ENCODE measurements at regions not wholly inside any gene's neighbourhood (a gene's known extent, or its start where the extent isn't known, plus 50 kb on each side); places are given as distances from the start of the nearest gene placed in this dataset.
"Not testable (repeated sequence)": the region's sequence is repeated elsewhere in the genome, so short reads cannot be mapped to it uniquely, and the experiment has no call there.

- Mint-ChIP-seq H3K36me3 (no peaks in the 10 kb centered on the region), H3K9me3 (no peaks in the 10 kb centered on the region), H3K27me3 (no peaks in the 10 kb centered on the region), H3K4me1 (no peaks in the 10 kb centered on the region), H3K4me3 (no peak overlapping the region), H3K27ac (no peak overlapping the region)
- DNase-seq: no peak
- CTCF ChIA-PET: no interaction called here
Observed at GRCh38 chr3:137820366-137820765, 56.3 kb downstream of the SOX14 start.

- no peak overlapping the region for H3K4me3 Mint-ChIP-seq
- H3K9me3 Mint-ChIP-seq: peaks cover 3% of the 10 kb centered on the region
- no peak overlapping the region for H3K27ac Mint-ChIP-seq
- H3K36me3 Mint-ChIP-seq: no peaks in the 10 kb centered on the region
- H3K27me3 Mint-ChIP-seq: peaks cover 5% of the 10 kb centered on the region
- no peak for DNase-seq
- no peaks in the 10 kb centered on the region for H3K4me1 Mint-ChIP-seq
- CTCF ChIA-PET: no interaction called here
Observed at GRCh38 chr3:137835096-137835495, 71.0 kb downstream of the SOX14 start.

GRCh38 chr3:137845194-137845593, 81.1 kb downstream of the SOX14 start:
- Mint-ChIP-seq H3K27ac (no peak overlapping the region), H3K4me1 (no peaks in the 10 kb centered on the region), H3K9me3 (no peaks in the 10 kb centered on the region), H3K4me3 (no peak overlapping the region), H3K36me3 (no peaks in the 10 kb centered on the region), H3K27me3 (peaks cover 7% of the 10 kb centered on the region)
- DNase-seq: no peak
- CTCF ChIA-PET: no interaction called here

GRCh38 chr3:137845666-137846065, 81.6 kb downstream of the SOX14 start:
- H3K36me3 Mint-ChIP-seq: no peaks in the 10 kb centered on the region
- H3K27ac Mint-ChIP-seq: no peak overlapping the region
- no peak for DNase-seq
- H3K4me1 Mint-ChIP-seq: no peaks in the 10 kb centered on the region
- CTCF ChIA-PET: no interaction called here
- peaks cover 7% of the 10 kb centered on the region for H3K27me3 Mint-ChIP-seq
- H3K4me3 Mint-ChIP-seq: no peak overlapping the region
- H3K9me3 Mint-ChIP-seq: no peaks in the 10 kb centered on the region

GRCh38 chr3:137852391-137852830, 88.3 kb downstream of the SOX14 start:
- Mint-ChIP-seq H3K27me3 (no peaks in the 10 kb centered on the region), H3K27ac (no peak overlapping the region), H3K4me1 (no peaks in the 10 kb centered on the region), H3K36me3 (no peaks in the 10 kb centered on the region), H3K9me3 (peaks cover 3% of the 10 kb centered on the region), H3K4me3 (no peak overlapping the region)
- no peak for DNase-seq
- CTCF ChIA-PET: no interaction called here

GRCh38 chr3:137854533-137855261, 90.6 kb downstream of the SOX14 start:
- H3K36me3 Mint-ChIP-seq: no peaks in the 10 kb centered on the region
- CTCF ChIA-PET: no interaction called here
- no peaks in the 10 kb centered on the region for H3K4me1 Mint-ChIP-seq

GRCh38 chr3:137866001-137866400, 101.9 kb downstream of the SOX14 start:
- H3K9me3 Mint-ChIP-seq: peaks cover 5% of the 10 kb centered on the region
- no peak for DNase-seq
- no peak overlapping the region for H3K27ac Mint-ChIP-seq
- no peaks in the 10 kb centered on the region for H3K36me3 Mint-ChIP-seq
- no peak overlapping the region for H3K4me3 Mint-ChIP-seq
- no peaks in the 10 kb centered on the region for H3K4me1 Mint-ChIP-seq
- CTCF ChIA-PET: no interaction called here
- H3K27me3 Mint-ChIP-seq: no peaks in the 10 kb centered on the region

More at GRCh38 chr3:137854533-137855261, 90.6 kb downstream of the SOX14 start:
- H3K27ac Mint-ChIP-seq: no peak overlapping the region
- no peak for DNase-seq
- H3K27me3 Mint-ChIP-seq: no peaks in the 10 kb centered on the region
- H3K4me3 Mint-ChIP-seq: no peak overlapping the region
- H3K9me3 Mint-ChIP-seq: peaks cover 3% of the 10 kb centered on the region

GRCh38 chr3:137866933-137867332, 102.8 kb downstream of the SOX14 start:
- H3K27ac Mint-ChIP-seq: no peak overlapping the region
- CTCF ChIA-PET: no interaction called here
- peaks cover 9% of the 10 kb centered on the region for H3K9me3 Mint-ChIP-seq
- H3K36me3 Mint-ChIP-seq: no peaks in the 10 kb centered on the region
- no peaks in the 10 kb centered on the region for H3K4me1 Mint-ChIP-seq
- H3K27me3 Mint-ChIP-seq: no peaks in the 10 kb centered on the region
- H3K4me3 Mint-ChIP-seq: no peak overlapping the region
- no peak for DNase-seq

GRCh38 chr3:137867611-137868010, 103.5 kb downstream of the SOX14 start:
- Mint-ChIP-seq H3K9me3 (peaks cover 9% of the 10 kb centered on the region), H3K27me3 (no peaks in the 10 kb centered on the region), H3K4me3 (no peak overlapping the region), H3K27ac (no peak overlapping the region), H3K4me1 (no peaks in the 10 kb centered on the region), H3K36me3 (no peaks in the 10 kb centered on the region)
- no peak for DNase-seq
- CTCF ChIA-PET: no interaction called here

GRCh38 chr3:137869022-137869421, 104.9 kb downstream of the SOX14 start:
- H3K36me3 Mint-ChIP-seq: no peaks in the 10 kb centered on the region
- H3K4me3 Mint-ChIP-seq: no peak overlapping the region
- no peak for DNase-seq
- no peaks in the 10 kb centered on the region for H3K27me3 Mint-ChIP-seq
- H3K4me1 Mint-ChIP-seq: no peaks in the 10 kb centered on the region
- H3K27ac Mint-ChIP-seq: no peak overlapping the region
- CTCF ChIA-PET: no interaction called here
- H3K9me3 Mint-ChIP-seq: peaks cover 9% of the 10 kb centered on the region

GRCh38 chr3:137872589-137872988, 108.5 kb downstream of the SOX14 start:
- H3K9me3 Mint-ChIP-seq, DNase-seq, H3K4me1 Mint-ChIP-seq, H3K27ac Mint-ChIP-seq, H3K4me3 Mint-ChIP-seq, H3K27me3 Mint-ChIP-seq, CTCF ChIA-PET, H3K36me3 Mint-ChIP-seq: not testable (repeated sequence)

- H3K9me3 Mint-ChIP-seq, CTCF ChIA-PET, H3K36me3 Mint-ChIP-seq, H3K4me1 Mint-ChIP-seq, H3K27me3 Mint-ChIP-seq, H3K4me3 Mint-ChIP-seq, DNase-seq, H3K27ac Mint-ChIP-seq: not testable (repeated sequence)
Observed at GRCh38 chr3:137896842-137897241, 113.1 kb upstream of the CLDN18 start.

- Mint-ChIP-seq H3K9me3 (no peaks in the 10 kb centered on the region), H3K27ac (no peak overlapping the region), H3K4me3 (no peak overlapping the region), H3K27me3 (no peaks in the 10 kb centered on the region), H3K36me3 (no peaks in the 10 kb centered on the region), H3K4me1 (no peaks in the 10 kb centered on the region)
- no peak for DNase-seq
- CTCF ChIA-PET: no interaction called here
Observed at GRCh38 chr3:137906985-137907649, 102.8 kb upstream of the CLDN18 start.

GRCh38 chr3:137924628-137925027, 85.3 kb upstream of the CLDN18 start:
- H3K4me3 Mint-ChIP-seq: no peak overlapping the region
- no peak for DNase-seq
- H3K27me3 Mint-ChIP-seq: peaks cover 4% of the 10 kb centered on the region
- H3K36me3 Mint-ChIP-seq: no peaks in the 10 kb centered on the region
- CTCF ChIA-PET: no interaction called here
- no peaks in the 10 kb centered on the region for H3K9me3 Mint-ChIP-seq
- no peak overlapping the region for H3K27ac Mint-ChIP-seq
- no peaks in the 10 kb centered on the region for H3K4me1 Mint-ChIP-seq

- CTCF ChIA-PET: no interaction called here
- H3K27me3 Mint-ChIP-seq: peaks cover 5% of the 10 kb centered on the region
- no peaks in the 10 kb centered on the region for H3K9me3 Mint-ChIP-seq
- H3K4me1 Mint-ChIP-seq: no peaks in the 10 kb centered on the region
- H3K36me3 Mint-ChIP-seq: no peaks in the 10 kb centered on the region
- no peak overlapping the region for H3K27ac Mint-ChIP-seq
- no peak overlapping the region for H3K4me3 Mint-ChIP-seq
- no peak for DNase-seq
Observed at GRCh38 chr3:137925080-137925479, 84.9 kb upstream of the CLDN18 start.

Data from activated naive CD4-positive, alpha-beta T cell treated with anti-CD3 and anti-CD28 coated beads, Interleukin-2, amount 10 ng/mL, durations not matched to agents 7 days and 5 days (primary cell).